Naive B cell (primary cell): ENCODE measurements at regions not wholly inside any gene's neighbourhood (a gene's known extent, or its start where the extent isn't known, plus 50 kb on each side); places are given as distances from the start of the nearest gene placed in this dataset.

Experiments
- ATAC-seq, 2 donors: fragments of 150-1000 bp; cut with Tn5 transposase; 2 replicates each; pipeline ENCODE4 v1.10.0; 2021; ENCODE audit warnings: low read depth in 2 of 2, mild to moderate bottlenecking in 2 of 2, moderate library complexity in 2 of 2
- DNase-seq: peaks from one replicate; pipeline ENCODE4 v3.0.0; 2022
- H3K27ac Mint-ChIP-seq, 6 donors: one replicate each; pipeline ENCODE4 v1.8.0; 2020 to 2022; ENCODE audit warnings: mild to moderate bottlenecking in 6 of 6, mixed read lengths in 6 of 6, moderate library complexity in 5 of 6, inconsistent platforms in 2 of 6
- H3K27me3 Mint-ChIP-seq, 3 donors: one replicate each; pipeline ENCODE4 v1.8.0; 2021 to 2022; ENCODE audit warnings: mixed read lengths in 3 of 3, mild to moderate bottlenecking in 1 of 3
- H3K36me3 Mint-ChIP-seq, 2 donors: one replicate each; pipeline ENCODE4 v1.8.0; 2020 to 2022; ENCODE audit warnings: mixed read lengths in 2 of 2, inconsistent platforms in 1 of 2, mild to moderate bottlenecking in 1 of 2
- H3K4me1 Mint-ChIP-seq, 3 donors: one replicate each; pipeline ENCODE4 v1.8.0; 2020 to 2022; ENCODE audit warnings: mixed read lengths in 3 of 3, inconsistent platforms in 1 of 3, mild to moderate bottlenecking in 1 of 3, moderate library complexity in 1 of 3
- H3K4me3 Mint-ChIP-seq, 8 donors: one replicate each; pipeline ENCODE4 v1.8.0; 2020 to 2022; ENCODE audit warnings: mild to moderate bottlenecking in 8 of 8, mixed read lengths in 8 of 8, moderate library complexity in 8 of 8, inconsistent platforms in 2 of 8
- H3K9me3 Mint-ChIP-seq, 7 donors: one replicate each; pipeline ENCODE4 v1.8.0; 2020 to 2022; ENCODE audit warnings: mixed read lengths in 7 of 7, mild to moderate bottlenecking in 5 of 7, inconsistent platforms in 2 of 7, moderate library complexity in 1 of 7

DNA sequence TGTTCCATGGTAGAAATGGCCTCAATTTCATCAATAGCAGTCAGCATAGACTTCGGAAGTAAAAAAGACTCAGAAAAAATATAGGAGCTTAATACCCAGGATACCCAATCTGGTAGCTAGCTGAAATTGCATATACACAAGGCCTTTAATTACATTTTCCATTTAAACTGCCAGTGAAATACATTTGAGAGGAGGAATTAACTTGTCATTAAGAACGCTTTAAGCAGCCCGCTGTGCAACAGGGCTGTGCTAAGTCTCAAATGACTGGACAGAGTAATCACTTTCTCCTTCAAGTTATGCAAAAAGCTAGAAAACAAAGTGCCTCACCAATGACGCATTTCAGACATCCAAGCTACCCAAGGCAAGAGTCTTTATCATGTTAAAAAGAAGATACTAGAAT, 558.8 kb downstream of the MBD2 start:
- no peak overlapping the region for H3K27ac Mint-ChIP-seq
- H3K9me3 Mint-ChIP-seq, result peaks cover 9 to 40% (median 11%) of the 10 kb centered on the region in 7 donors
- no peak overlapping the region for H3K4me3 Mint-ChIP-seq
- ATAC-seq (no peak), DNase-seq (no peak)
- H3K36me3 Mint-ChIP-seq, result peaks cover 0 to 11% of the 10 kb centered on the region in 2 donors
- no peaks in the 10 kb centered on the region for H3K27me3 Mint-ChIP-seq
- H3K4me1 Mint-ChIP-seq, result no peaks in the 10 kb centered on the region

DNA sequence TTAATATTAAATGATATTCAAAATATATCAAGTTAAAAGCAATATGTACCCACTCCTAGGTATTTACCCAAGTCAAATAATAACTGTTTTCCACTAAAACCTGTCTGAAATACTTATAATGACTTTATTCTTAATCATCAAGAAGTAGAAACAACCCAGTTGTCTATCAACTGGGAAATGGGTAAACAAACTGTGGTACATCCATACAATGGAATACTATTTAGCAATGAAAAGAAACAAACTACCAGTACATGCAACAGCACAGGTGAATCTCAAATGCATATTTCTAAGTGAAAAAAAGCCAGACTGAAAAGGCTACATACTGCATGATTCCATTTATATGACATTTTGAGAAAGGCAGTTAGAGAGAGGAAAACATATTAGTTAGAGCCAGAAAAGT, 559.9 kb downstream of the MBD2 start:
- Mint-ChIP-seq H3K27ac (no peak overlapping the region), H3K36me3 (peaks cover 0 to 11% of the 10 kb centered on the region in 2 donors), H3K9me3 (peaks cover 5 to 37% (median 11%) of the 10 kb centered on the region in 7 donors), H3K4me1 (no peaks in the 10 kb centered on the region), H3K4me3 (no peak overlapping the region), H3K27me3 (no peaks in the 10 kb centered on the region)
- ATAC-seq (no peak), DNase-seq (no peak)

DNA sequence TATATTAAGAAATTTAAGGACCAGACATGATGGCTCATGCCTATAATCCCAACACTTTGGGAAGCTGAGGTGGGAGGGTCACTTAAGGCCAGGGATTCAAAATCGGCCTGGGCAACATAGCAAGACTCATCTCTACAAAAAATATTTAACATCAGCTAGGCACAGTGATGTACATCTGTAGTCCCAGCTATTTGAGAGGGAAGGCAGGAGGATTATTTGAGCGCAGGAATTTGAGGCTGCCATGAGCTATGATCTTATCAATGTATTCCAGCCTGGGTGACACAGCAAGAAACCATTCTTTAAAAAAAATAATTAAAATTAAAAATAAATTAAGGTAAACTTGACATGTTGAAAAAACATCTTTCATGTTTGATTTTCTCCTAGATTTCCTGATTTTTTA, 564.2 kb downstream of the MBD2 start:
- DNase-seq, result no peak
- Mint-ChIP-seq H3K4me3 (no peak overlapping the region), H3K27me3 (no peaks in the 10 kb centered on the region), H3K9me3 (peaks cover 10 to 28% (median 16%) of the 10 kb centered on the region in 7 donors), H3K4me1 (no peaks in the 10 kb centered on the region), H3K27ac (no peak overlapping the region), H3K36me3 (peaks cover 0 to 11% of the 10 kb centered on the region in 2 donors)
- no peak for ATAC-seq

DNA sequence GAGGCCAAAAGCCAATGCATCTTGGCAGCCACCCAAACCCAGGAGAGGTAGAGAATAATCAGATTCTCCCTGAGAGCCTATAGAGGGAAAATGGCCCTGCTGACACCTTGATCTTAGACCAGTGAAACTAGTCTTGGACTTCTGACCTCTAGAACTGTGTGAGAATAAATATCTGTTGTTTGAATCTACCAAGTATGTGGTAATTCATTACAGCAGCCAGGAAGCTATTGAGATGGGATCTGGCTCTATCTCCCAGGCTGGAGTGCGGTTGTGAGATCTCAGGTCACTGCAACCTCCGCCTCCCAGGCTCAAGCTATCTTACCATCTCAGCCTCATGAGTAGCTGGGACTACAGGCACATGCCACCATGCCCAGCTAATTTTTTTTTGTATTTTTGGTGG, 567.2 kb downstream of the MBD2 start:
- DNase-seq, result no peak
- no peak overlapping the region for H3K27ac Mint-ChIP-seq
- H3K4me3 Mint-ChIP-seq, result no peak overlapping the region
- H3K4me1 Mint-ChIP-seq, result no peaks in the 10 kb centered on the region
- H3K36me3 Mint-ChIP-seq, result no peaks in the 10 kb centered on the region
- ATAC-seq, result no peak
- no peaks in the 10 kb centered on the region for H3K27me3 Mint-ChIP-seq
- H3K9me3 Mint-ChIP-seq, result peaks cover 1 to 19% (median 11%) of the 10 kb centered on the region in 7 donors

DNA sequence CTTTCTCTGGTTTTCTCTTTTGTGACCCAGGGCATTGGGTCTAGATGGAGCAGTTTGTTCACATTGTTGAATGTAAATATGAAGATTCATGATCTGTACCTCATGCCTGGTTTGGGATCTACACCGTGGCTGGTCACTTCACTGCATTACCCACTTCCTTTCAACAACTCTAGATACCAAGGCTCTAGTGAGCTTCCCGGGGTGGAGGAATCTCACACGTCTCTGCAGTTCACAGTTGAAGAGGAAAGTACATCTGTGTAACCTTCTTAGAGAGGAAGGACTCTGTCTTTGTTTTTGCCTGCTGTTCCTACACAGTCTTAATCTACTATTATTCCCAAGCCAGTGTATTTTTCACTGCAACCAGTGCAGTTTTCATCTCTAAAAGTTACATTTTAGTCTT, 574.8 kb downstream of the MBD2 start:
- Mint-ChIP-seq H3K27me3 (no peaks in the 10 kb centered on the region), H3K36me3 (no peaks in the 10 kb centered on the region), H3K9me3 (peaks cover 0 to 5% (median 2%) of the 10 kb centered on the region in 7 donors), H3K4me3 (no peak overlapping the region), H3K27ac (no peak overlapping the region), H3K4me1 (no peaks in the 10 kb centered on the region)
- DNase-seq, result no peak
- no peak for ATAC-seq

DNA sequence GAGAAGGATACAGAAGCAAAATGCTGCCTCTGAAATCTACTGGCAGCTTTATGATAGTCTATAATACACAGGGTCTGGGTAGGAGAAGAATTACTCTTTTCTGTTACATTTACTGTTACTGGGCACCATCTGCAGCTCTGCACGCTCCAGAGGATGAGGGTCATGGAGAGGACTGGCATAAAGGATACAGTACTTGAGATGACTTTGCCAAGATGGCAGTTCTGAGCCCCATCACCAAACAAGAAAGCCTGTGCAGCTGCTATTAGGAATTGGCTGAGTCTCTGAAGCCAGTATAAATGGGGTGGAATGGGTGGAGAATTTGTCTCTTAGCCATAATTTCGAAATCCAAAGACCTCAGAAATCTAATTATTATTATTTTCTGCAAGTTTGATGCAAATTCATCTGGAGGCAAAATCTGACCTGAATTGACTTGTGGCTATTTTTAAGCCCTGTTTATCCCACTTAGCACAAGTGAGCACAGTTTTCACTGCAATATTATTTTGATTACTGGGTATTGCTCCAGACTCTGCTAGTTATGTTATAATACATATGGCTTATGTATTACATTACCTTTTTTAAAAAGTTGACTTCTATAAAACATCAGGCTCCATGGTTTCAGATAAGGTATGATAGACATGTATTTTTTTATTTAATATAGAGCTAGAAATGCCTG, 579.5 kb downstream of the MBD2 start:
- Mint-ChIP-seq H3K27me3 (no peaks in the 10 kb centered on the region), H3K4me3 (no peak overlapping the region), H3K4me1 (no peaks in the 10 kb centered on the region), H3K9me3 (peaks cover 4 to 21% (median 11%) of the 10 kb centered on the region in 7 donors), H3K27ac (no peak overlapping the region), H3K36me3 (no peaks in the 10 kb centered on the region)
- ATAC-seq, result no peak
- DNase-seq, result no peak

DNA sequence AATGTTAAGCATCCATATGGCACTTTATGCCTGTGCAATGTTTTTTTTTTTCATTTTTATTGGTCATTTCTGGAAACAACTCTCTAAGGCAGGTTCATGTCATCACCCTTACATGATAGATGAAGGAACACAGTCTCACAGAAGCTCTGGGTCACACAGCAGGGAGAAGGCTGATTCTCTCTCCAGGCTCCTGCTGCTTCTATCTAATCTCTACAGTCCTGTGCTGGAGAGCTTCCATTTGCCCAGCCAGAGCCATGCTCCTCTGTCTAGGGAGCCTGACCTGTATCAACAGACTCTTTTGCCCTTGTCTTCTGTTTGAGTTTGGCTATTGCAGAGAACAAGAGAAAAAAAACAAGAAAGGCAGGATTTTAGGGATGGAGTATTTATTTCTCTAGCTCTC, 584.8 kb downstream of the MBD2 start:
- no peak overlapping the region for H3K4me3 Mint-ChIP-seq
- DNase-seq (no peak), ATAC-seq (no peak)
- no peaks in the 10 kb centered on the region for H3K36me3 Mint-ChIP-seq
- no peaks in the 10 kb centered on the region for H3K27me3 Mint-ChIP-seq
- no peaks in the 10 kb centered on the region for H3K4me1 Mint-ChIP-seq
- H3K27ac Mint-ChIP-seq, result no peak overlapping the region
- H3K9me3 Mint-ChIP-seq, result peaks cover 7 to 26% (median 15%) of the 10 kb centered on the region in 7 donors

DNA sequence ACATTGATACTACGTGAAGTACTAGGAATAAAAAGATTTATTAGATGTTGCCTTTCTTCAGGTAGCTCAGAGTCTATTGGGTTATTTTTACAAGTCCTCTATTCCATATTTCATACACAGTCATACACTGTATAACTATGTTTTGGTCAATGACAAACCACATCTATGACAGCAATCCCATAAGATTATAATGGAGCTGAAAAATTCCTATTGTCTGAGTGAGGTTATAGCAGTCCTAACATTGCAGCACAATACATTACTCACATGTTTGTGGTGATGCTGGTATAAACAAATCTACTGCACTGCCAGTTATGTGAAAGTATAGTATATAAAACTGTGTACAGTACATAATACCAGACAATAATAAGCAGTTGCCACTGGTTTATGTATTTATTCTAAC, 595.1 kb downstream of the MBD2 start:
- Mint-ChIP-seq H3K9me3 (peaks cover 3 to 31% (median 11%) of the 10 kb centered on the region in 7 donors), H3K27me3 (no peaks in the 10 kb centered on the region), H3K36me3 (no peaks in the 10 kb centered on the region), H3K27ac (no peak overlapping the region), H3K4me3 (no peak overlapping the region), H3K4me1 (no peaks in the 10 kb centered on the region)
- no peak for ATAC-seq
- DNase-seq, result no peak

DNA sequence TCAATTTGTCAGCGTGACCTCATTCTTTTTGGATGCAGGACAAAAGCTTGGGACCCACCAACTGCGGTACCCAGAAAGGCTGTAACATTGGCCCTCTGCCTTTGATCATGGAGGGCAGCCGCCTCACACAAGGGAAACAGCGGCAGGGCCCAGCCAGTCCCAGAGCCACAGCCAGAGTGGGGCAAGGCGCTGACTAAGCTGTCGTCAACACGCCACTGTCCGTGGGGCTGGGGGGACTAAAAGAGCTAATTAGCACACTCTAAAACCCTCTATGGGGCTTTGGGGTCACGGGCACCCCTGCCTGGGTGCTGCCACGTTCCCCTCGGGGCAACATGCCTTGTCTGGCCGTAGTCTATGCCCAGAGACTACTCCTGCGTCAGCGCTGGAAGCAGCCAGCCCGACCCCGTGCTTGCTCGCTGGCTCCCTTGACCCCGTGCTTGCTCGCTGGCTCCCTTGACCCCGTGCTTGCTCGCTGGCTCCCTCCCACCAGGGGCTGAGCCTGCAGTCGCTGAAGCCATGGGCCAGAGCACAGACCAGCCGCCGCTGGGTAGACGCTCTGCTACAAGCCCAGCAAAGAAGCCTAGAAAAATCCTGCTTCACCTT, 598.4 kb downstream of the MBD2 start:
- no peaks in the 10 kb centered on the region for H3K27me3 Mint-ChIP-seq
- H3K9me3 Mint-ChIP-seq, result peaks cover 0 to 13% (median 5%) of the 10 kb centered on the region in 7 donors
- DNase-seq (no peak), ATAC-seq (no peak)
- no peak overlapping the region for H3K27ac Mint-ChIP-seq
- no peaks in the 10 kb centered on the region for H3K36me3 Mint-ChIP-seq
- no peak overlapping the region for H3K4me3 Mint-ChIP-seq
- H3K4me1 Mint-ChIP-seq, result no peaks in the 10 kb centered on the region

DNA sequence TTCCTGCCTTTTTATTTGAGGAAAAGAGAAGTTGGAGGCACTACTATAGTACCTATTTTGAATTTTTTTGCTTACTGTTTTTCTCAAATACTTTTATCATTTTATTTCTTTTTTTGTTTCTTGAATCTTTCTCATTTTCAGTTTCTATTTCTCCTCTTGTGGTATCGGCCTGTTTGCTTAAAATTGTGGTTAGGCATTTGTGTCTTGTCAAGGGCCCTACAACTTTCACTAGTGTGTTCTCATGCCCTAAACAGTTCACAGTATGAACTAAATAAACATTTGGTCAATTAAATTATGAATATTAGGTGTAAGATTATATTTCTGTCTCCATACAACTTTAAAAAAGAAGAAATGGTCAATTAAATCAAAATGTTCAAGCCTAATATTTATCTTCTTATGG, 613.5 kb downstream of the MBD2 start:
- H3K9me3 Mint-ChIP-seq, result peaks cover 0 to 2% (median 0%) of the 10 kb centered on the region in 7 donors
- H3K4me3 Mint-ChIP-seq, result no peak overlapping the region
- H3K36me3 Mint-ChIP-seq, result no peaks in the 10 kb centered on the region
- no peaks in the 10 kb centered on the region for H3K4me1 Mint-ChIP-seq
- H3K27ac Mint-ChIP-seq, result no peak overlapping the region
- H3K27me3 Mint-ChIP-seq, result no peaks in the 10 kb centered on the region
- DNase-seq (no peak), ATAC-seq (no peak)

DNA sequence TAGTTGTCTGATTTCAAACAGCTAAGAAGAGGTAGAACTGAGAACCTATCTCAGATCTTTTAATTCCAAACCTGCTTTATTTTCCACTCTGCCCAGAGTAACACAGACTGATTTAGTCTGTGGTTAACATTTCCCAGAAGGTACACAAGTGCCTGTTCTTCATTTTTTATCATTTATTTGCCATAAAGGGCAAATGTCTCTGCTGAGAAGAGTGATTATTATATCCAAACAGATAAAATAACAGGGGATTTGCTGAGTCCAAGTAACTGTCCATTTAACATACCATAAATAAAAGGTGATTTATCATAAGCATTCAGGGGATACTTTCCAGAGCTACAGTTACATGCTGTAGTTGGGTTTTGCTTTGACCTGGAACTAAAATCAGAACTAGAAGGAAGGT, 617.7 kb downstream of the MBD2 start:
- Mint-ChIP-seq H3K4me3 (no peak overlapping the region), H3K27ac (no peak overlapping the region), H3K9me3 (peaks cover 0 to 1% (median 0%) of the 10 kb centered on the region in 7 donors), H3K4me1 (no peaks in the 10 kb centered on the region), H3K27me3 (no peaks in the 10 kb centered on the region), H3K36me3 (no peaks in the 10 kb centered on the region)
- ATAC-seq (no peak), DNase-seq (no peak)

DNA sequence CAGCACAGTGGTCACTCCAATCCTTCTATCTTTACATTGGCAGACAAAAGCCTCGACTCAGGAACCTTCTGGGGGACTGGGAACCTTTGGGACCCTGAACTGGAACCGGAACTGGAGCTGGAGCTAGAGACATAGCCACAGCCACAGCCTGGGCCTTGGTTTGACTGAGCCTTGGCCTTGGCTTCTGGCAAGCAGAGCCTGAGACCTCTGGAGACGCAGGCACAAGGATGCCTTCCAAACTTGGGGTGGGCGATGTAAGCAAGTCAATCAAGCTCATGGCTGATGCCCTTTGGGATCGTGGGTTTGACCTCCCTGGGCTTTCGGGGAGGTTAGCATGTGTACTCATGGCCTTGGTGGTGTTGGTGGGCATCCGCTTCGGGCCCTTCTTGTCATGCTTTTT, 619.3 kb downstream of the MBD2 start:
- H3K9me3 Mint-ChIP-seq, result peaks cover 0 to 1% (median 0%) of the 10 kb centered on the region in 7 donors
- no peaks in the 10 kb centered on the region for H3K4me1 Mint-ChIP-seq
- no peak overlapping the region for H3K4me3 Mint-ChIP-seq
- no peak overlapping the region for H3K27ac Mint-ChIP-seq
- no peaks in the 10 kb centered on the region for H3K27me3 Mint-ChIP-seq
- ATAC-seq (no peak), DNase-seq (no peak)
- H3K36me3 Mint-ChIP-seq, result no peaks in the 10 kb centered on the region

DNA sequence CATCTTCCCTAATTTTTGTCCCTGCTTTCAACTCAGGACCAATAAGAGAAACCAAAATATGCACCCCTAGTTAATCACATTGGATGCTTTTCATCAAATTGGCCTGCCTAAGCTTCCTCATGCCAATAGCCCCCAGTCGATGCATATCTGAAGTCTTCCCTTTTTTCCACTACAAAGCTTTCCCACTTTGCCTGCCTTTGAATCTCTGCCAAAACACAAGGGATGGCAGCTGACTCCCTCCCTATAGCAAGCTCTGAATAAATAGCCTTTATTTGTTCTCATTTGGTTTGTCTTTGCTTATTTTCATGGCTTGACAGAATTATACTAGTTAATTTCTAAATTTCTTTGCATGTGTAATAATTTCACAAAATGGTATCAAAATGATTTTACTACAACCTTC, 621.2 kb downstream of the MBD2 start:
- ATAC-seq, result no peak
- Mint-ChIP-seq H3K4me3 (no peak overlapping the region), H3K9me3 (peaks cover 0 to 1% (median 0%) of the 10 kb centered on the region in 7 donors)

DNA sequence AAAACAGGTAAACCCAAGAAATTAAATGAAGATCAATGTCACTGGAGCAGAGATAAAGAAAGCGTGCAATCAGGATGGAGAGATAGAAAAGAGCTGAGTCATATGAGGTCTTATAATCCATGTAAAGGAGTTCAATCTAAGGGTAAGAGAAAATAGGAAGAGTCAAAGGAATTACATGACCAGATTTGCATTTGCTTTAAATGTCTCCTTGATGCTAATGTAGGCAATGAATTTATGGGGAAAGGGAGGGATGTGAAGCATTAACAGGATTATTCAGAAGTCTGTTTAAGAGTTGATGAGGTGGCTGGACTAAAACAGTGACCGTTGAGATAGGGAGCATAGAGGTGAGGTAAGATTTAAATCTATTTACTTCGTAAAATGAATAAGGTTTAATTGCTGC, 623.1 kb downstream of the MBD2 start:
- ATAC-seq (no peak), DNase-seq (no peak)
- Mint-ChIP-seq H3K4me1 (no peaks in the 10 kb centered on the region), H3K27me3 (no peaks in the 10 kb centered on the region), H3K4me3 (no peak overlapping the region), H3K36me3 (no peaks in the 10 kb centered on the region), H3K27ac (no peak overlapping the region), H3K9me3 (no peaks in the 10 kb centered on the region)

More for the DNA sequence above, 621.2 kb downstream of the MBD2 start:
- H3K36me3 Mint-ChIP-seq, result no peaks in the 10 kb centered on the region
- H3K27me3 Mint-ChIP-seq, result no peaks in the 10 kb centered on the region
- DNase-seq, result no peak
- H3K4me1 Mint-ChIP-seq, result no peaks in the 10 kb centered on the region
- no peak overlapping the region for H3K27ac Mint-ChIP-seq
